ENCODE measurements at regions not wholly inside any gene's neighbourhood (a gene's known extent, or its start where the extent isn't known, plus 50 kb on each side); places are given as distances from the start of the nearest gene placed in this dataset.

DNA sequence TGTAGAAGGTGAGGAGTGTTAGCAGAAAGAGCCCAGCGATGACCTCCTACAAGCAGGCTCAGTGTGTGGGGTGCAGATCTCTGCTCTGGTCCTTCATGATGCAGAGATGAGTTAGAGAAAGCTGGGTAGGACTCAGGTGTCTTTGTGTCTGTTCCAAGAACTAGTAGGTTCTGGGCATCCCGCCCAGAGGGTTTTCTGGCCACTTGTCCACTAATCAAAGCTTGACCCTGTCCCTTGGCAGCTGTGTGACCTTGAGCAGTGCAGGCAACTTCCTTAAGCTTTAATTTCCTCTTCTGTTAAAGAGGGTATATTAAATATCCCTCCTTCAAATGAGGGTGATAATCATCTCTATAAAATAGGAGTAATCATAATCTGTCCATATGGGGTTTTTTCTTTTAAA, 54.7 kb upstream of the WNT4 start:
- no peak overlapping the region for H3K27ac ChIP-seq (ENCODE audit: low read length in 2 of 2)
- H3K4me3 Mint-ChIP-seq: no peak overlapping the region

DNA sequence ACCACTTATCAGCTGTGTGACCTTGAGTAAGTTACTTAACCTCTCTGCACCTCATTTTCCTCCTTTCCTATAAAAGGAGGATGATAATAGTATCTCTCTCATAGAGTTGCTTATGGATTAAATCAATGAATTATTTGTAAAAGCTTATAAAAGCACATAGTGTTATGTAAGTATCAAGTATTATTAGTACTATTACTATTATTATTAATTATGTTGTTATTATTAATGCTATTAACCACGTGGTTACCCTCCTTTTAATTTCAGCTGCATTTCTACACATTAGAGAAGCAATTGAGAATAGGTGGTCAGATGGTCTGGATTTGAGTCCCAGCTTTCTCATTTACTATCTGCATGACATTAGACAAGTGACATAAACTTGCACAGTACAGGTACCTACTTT, 58.1 kb upstream of the WNT4 start:
- Histone ChIP-seq H2AFZ (ENCODE audit: insufficient read depth, low read depth, low read length, poor library complexity, severe bottlenecking) (no peak overlapping the region), H3K9ac (ENCODE audit: low read length) (no peak overlapping the region), H3K36me3 (replicated peaks in 1 of 2; ENCODE audit: control extremely low read depth in 1 of 2, control insufficient read depth in 1 of 2, extremely low read depth in 1 of 2, insufficient read depth in 2 of 2, low read length in 1 of 2) (no peaks in the 10 kb centered on the region), H3K27ac (ENCODE audit: low read length in 2 of 2) (no peak overlapping the region), H3K9me3 (ENCODE audit: control extremely low read depth in 1 of 3, control insufficient read depth in 2 of 3, insufficient read depth in 1 of 3, low read length in 2 of 3) (no peaks in the 10 kb centered on the region), H3K4me1 (ENCODE audit: control insufficient read depth in 2 of 2, insufficient read depth in 2 of 2, low read length in 2 of 2) (no peaks in the 10 kb centered on the region), H3K27me3 (replicated peaks in 1 of 4; ENCODE audit: control extremely low read depth in 1 of 4, control insufficient read depth in 3 of 4, insufficient read depth in 4 of 4, low read length in 3 of 4) (peaks cover 0 to 2% (median 0%) of the 10 kb centered on the region in 4 experiments), H3K79me2 (ENCODE audit: control insufficient read depth, insufficient read depth, low read length) (no peaks in the 10 kb centered on the region), H3K4me2 (replicated peaks; ENCODE audit: low read depth, low read length, poor library complexity, severe bottlenecking) (no peak overlapping the region), H4K20me1 (ENCODE audit: control insufficient read depth, insufficient read depth, low read length, poor library complexity, severe bottlenecking) (no peaks in the 10 kb centered on the region), H3K4me3 (ENCODE audit: control extremely low read depth in 1 of 5, extremely low read depth in 1 of 5, insufficient read depth in 1 of 5, low read depth in 2 of 5, low read length in 4 of 5) (no peak overlapping the region)
- peaks cover 50% of the 10 kb centered on the region for H3K27me3 Mint-ChIP-seq
- intact Hi-C loops (cut with micrococcal nuclease): no loop called here
- TF ChIP-seq, protein P1, sequence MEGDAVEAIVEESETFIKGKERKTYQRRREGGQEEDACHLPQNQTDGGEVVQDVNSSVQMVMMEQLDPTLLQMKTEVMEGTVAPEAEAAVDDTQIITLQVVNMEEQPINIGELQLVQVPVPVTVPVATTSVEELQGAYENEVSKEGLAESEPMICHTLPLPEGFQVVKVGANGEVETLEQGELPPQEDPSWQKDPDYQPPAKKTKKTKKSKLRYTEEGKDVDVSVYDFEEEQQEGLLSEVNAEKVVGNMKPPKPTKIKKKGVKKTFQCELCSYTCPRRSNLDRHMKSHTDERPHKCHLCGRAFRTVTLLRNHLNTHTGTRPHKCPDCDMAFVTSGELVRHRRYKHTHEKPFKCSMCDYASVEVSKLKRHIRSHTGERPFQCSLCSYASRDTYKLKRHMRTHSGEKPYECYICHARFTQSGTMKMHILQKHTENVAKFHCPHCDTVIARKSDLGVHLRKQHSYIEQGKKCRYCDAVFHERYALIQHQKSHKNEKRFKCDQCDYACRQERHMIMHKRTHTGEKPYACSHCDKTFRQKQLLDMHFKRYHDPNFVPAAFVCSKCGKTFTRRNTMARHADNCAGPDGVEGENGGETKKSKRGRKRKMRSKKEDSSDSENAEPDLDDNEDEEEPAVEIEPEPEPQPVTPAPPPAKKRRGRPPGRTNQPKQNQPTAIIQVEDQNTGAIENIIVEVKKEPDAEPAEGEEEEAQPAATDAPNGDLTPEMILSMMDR (IDR thresholded peaks at IDR 0.05): no peak
- H3K4me3 Mint-ChIP-seq: no peak overlapping the region
- no peaks in the 10 kb centered on the region for H3K4me1 Mint-ChIP-seq
- no peak for DNase-seq
- no CpG with 5 or more reads among the region's 1 CpG for WGBS (ENCODE audit: insufficient coverage)
- no peaks in the 10 kb centered on the region for H3K9me3 Mint-ChIP-seq (ENCODE audit: insufficient read depth)
- no peak for ATAC-seq (ENCODE audit: low read depth)
- H3K27ac Mint-ChIP-seq: no peak overlapping the region
- ChIA-PET POLR2A (no interaction called here), CTCF (no interaction called here)

More for the DNA sequence above, 54.7 kb upstream of the WNT4 start:
- intact Hi-C loops (cut with micrococcal nuclease): no loop called here
- Histone ChIP-seq H3K79me2 (ENCODE audit: control insufficient read depth, insufficient read depth, low read length) (no peaks in the 10 kb centered on the region), H3K36me3 (replicated peaks in 1 of 2; ENCODE audit: control extremely low read depth in 1 of 2, control insufficient read depth in 1 of 2, extremely low read depth in 1 of 2, insufficient read depth in 2 of 2, low read length in 1 of 2) (no peaks in the 10 kb centered on the region), H3K9me3 (ENCODE audit: control extremely low read depth in 1 of 3, control insufficient read depth in 2 of 3, insufficient read depth in 1 of 3, low read length in 2 of 3) (no peaks in the 10 kb centered on the region), H3K4me2 (replicated peaks; ENCODE audit: low read depth, low read length, poor library complexity, severe bottlenecking) (no peak overlapping the region), H3K4me1 (ENCODE audit: control insufficient read depth in 2 of 2, insufficient read depth in 2 of 2, low read length in 2 of 2) (no peaks in the 10 kb centered on the region), H2AFZ (ENCODE audit: insufficient read depth, low read depth, low read length, poor library complexity, severe bottlenecking) (no peak overlapping the region), H3K27me3 (replicated peaks in 1 of 4; ENCODE audit: control extremely low read depth in 1 of 4, control insufficient read depth in 3 of 4, insufficient read depth in 4 of 4, low read length in 3 of 4) (peaks cover 0 to 2% (median 0%) of the 10 kb centered on the region in 4 experiments), H3K9ac (ENCODE audit: low read length) (no peak overlapping the region), H3K4me3 (ENCODE audit: control extremely low read depth in 1 of 5, extremely low read depth in 1 of 5, insufficient read depth in 1 of 5, low read depth in 2 of 5, low read length in 4 of 5) (no peak overlapping the region), H4K20me1 (ENCODE audit: control insufficient read depth, insufficient read depth, low read length, poor library complexity, severe bottlenecking) (no peaks in the 10 kb centered on the region)
- no peak overlapping the region for H3K27ac Mint-ChIP-seq
- ATAC-seq (ENCODE audit: low read depth) (no peak), DNase-seq (no peak)
- WGBS (ENCODE audit: insufficient coverage): 91% methylated on average over 1 of the region's 2 CpGs
- H3K27me3 Mint-ChIP-seq: peaks cover 32% of the 10 kb centered on the region
- no peak for TF ChIP-seq EZH2 (IDR thresholded peaks at IDR 0.05; ENCODE audit: borderline replicate concordance, insufficient read depth, low read depth, low read length, poor library complexity, severe bottlenecking)
- TF ChIP-seq, protein P1 (IDR thresholded peaks at IDR 0.05): no peak
- no peaks in the 10 kb centered on the region for H3K4me1 Mint-ChIP-seq
- ChIA-PET CTCF (no interaction called here), POLR2A (no interaction called here)
- no peaks in the 10 kb centered on the region for H3K9me3 Mint-ChIP-seq (ENCODE audit: insufficient read depth)
